ENCODE measurements at regions not wholly inside any gene's neighbourhood (a gene's known extent, or its start where the extent isn't known, plus 50 kb on each side); places are given as distances from the start of the nearest gene placed in this dataset.
"Not testable (repeated sequence)": the region's sequence is repeated elsewhere in the genome, so short reads cannot be mapped to it uniquely, and the experiment has no call there.

GRCh38 chr3:110006913-110007312, 669.6 kb upstream of the DPPA4 start:
- Histone ChIP-seq H3K4me2 (no peak overlapping the region), H3K36me3 (no peaks in the 10 kb centered on the region), H3K4me1 (no peaks in the 10 kb centered on the region), H3K27me3 (no peaks in the 10 kb centered on the region), H4K20me1 (no peaks in the 10 kb centered on the region), H3K9ac (no peak overlapping the region), H3K9me3 (replicated peaks in 1 of 11) (no peaks in the 10 kb centered on the region; a peak in 1 of 22 replicates), H3K27ac (no peak overlapping the region), H3K4me3 (no peak overlapping the region)
- no peak for TF ChIP-seq Cebpa-rat (IDR thresholded peaks at IDR 0.05)

GRCh38 chr3:110015231-110015963, 678.1 kb upstream of the DPPA4 start:
- no peak overlapping the region for H3K4me2 ChIP-seq

GRCh38 chr3:110016235-110016815, 679.0 kb upstream of the DPPA4 start:
- Histone ChIP-seq H3K36me3 (no peaks in the 10 kb centered on the region), H3K27ac (no peak overlapping the region), H3K9ac (no peak overlapping the region), H3K4me1 (no peaks in the 10 kb centered on the region), H3K9me3 (replicated peaks in 1 of 11) (no peaks in the 10 kb centered on the region), H3K27me3 (no peaks in the 10 kb centered on the region), H4K20me1 (no peaks in the 10 kb centered on the region), H3K4me2 (no peak overlapping the region), H3K4me3 (no peak overlapping the region)
- TF ChIP-seq Cebpa-rat (IDR thresholded peaks at IDR 0.05): no peak

More at GRCh38 chr3:110015231-110015963, 678.1 kb upstream of the DPPA4 start:
- Histone ChIP-seq H3K9ac (no peak overlapping the region), H3K4me1 (no peaks in the 10 kb centered on the region), H3K36me3 (no peaks in the 10 kb centered on the region), H3K9me3 (replicated peaks in 1 of 11) (no peaks in the 10 kb centered on the region), H3K27ac (no peak overlapping the region), H3K4me3 (no peak overlapping the region), H4K20me1 (no peaks in the 10 kb centered on the region), H3K27me3 (no peaks in the 10 kb centered on the region)
- no peak for TF ChIP-seq Cebpa-rat (IDR thresholded peaks at IDR 0.05)

GRCh38 chr3:110017304-110017703, 680.0 kb upstream of the DPPA4 start:
- H3K27ac ChIP-seq: no peak overlapping the region
- no peaks in the 10 kb centered on the region for H3K9me3 ChIP-seq (replicated peaks in 1 of 11)
- H3K4me2 ChIP-seq: no peak overlapping the region
- no peak overlapping the region for H3K9ac ChIP-seq
- H3K4me1 ChIP-seq: no peaks in the 10 kb centered on the region
- TF ChIP-seq Cebpa-rat (IDR thresholded peaks at IDR 0.05): no peak
- no peaks in the 10 kb centered on the region for H3K27me3 ChIP-seq
- H3K36me3 ChIP-seq: no peaks in the 10 kb centered on the region
- no peaks in the 10 kb centered on the region for H4K20me1 ChIP-seq
- H3K4me3 ChIP-seq: no peak overlapping the region

GRCh38 chr3:110021659-110022058, 684.3 kb upstream of the DPPA4 start:
- no peak overlapping the region for H3K4me2 ChIP-seq

GRCh38 chr3:110023022-110023421, 685.7 kb upstream of the DPPA4 start:
- H3K27me3 ChIP-seq; H3K27ac ChIP-seq; H3K36me3 ChIP-seq; H3K4me2 ChIP-seq; H3K9ac ChIP-seq; H3K4me1 ChIP-seq; H3K4me3 ChIP-seq; H3K9me3 ChIP-seq (replicated peaks in 1 of 11); H4K20me1 ChIP-seq: not testable (repeated sequence)

More at GRCh38 chr3:110021659-110022058, 684.3 kb upstream of the DPPA4 start:
- Histone ChIP-seq H3K9me3 (replicated peaks in 1 of 11) (peaks cover 0 to 10% (median 0%) of the 10 kb centered on the region in 11 experiments; a peak in 1 of 22 replicates), H3K4me3 (no peak overlapping the region), H3K36me3 (no peaks in the 10 kb centered on the region), H4K20me1 (no peaks in the 10 kb centered on the region), H3K27me3 (no peaks in the 10 kb centered on the region), H3K27ac (no peak overlapping the region), H3K4me1 (no peaks in the 10 kb centered on the region), H3K9ac (no peak overlapping the region)
- no peak for TF ChIP-seq Cebpa-rat (IDR thresholded peaks at IDR 0.05)

GRCh38 chr3:110026421-110026820, 689.1 kb upstream of the DPPA4 start:
- Histone ChIP-seq H4K20me1 (no peaks in the 10 kb centered on the region), H3K27me3 (no peaks in the 10 kb centered on the region), H3K4me2 (no peak overlapping the region), H3K9ac (no peak overlapping the region), H3K4me1 (no peaks in the 10 kb centered on the region), H3K4me3 (no peak overlapping the region), H3K9me3 (replicated peaks in 1 of 11) (peaks cover 0 to 10% (median 0%) of the 10 kb centered on the region in 11 experiments; a peak in 1 of 22 replicates), H3K36me3 (no peaks in the 10 kb centered on the region), H3K27ac (no peak overlapping the region)
- TF ChIP-seq Cebpa-rat (IDR thresholded peaks at IDR 0.05): no peak

- no peak for TF ChIP-seq Cebpa-rat (IDR thresholded peaks at IDR 0.05)
- Histone ChIP-seq H3K27me3 (no peaks in the 10 kb centered on the region), H3K9me3 (replicated peaks in 1 of 11) (peaks cover 0 to 10% (median 0%) of the 10 kb centered on the region in 11 experiments; a peak in 1 of 22 replicates), H3K4me3 (no peak overlapping the region), H3K4me1 (no peaks in the 10 kb centered on the region), H4K20me1 (no peaks in the 10 kb centered on the region), H3K9ac (no peak overlapping the region), H3K27ac (no peak overlapping the region), H3K4me2 (no peak overlapping the region; a peak in 1 of 22 replicates), H3K36me3 (no peaks in the 10 kb centered on the region)
These were observed 690.2 kb upstream of the DPPA4 start for GRCh38 chr3:110027446-110028080.

GRCh38 chr3:110031975-110032374, 694.6 kb upstream of the DPPA4 start:
- Histone ChIP-seq H3K27me3 (no peaks in the 10 kb centered on the region), H3K9ac (no peak overlapping the region), H3K36me3 (no peaks in the 10 kb centered on the region), H3K9me3 (replicated peaks in 1 of 11) (no peaks in the 10 kb centered on the region), H3K4me1 (no peaks in the 10 kb centered on the region), H3K4me2 (no peak overlapping the region), H3K27ac (no peak overlapping the region), H4K20me1 (no peaks in the 10 kb centered on the region), H3K4me3 (no peak overlapping the region)
- TF ChIP-seq Cebpa-rat (IDR thresholded peaks at IDR 0.05): no peak

- no peak for TF ChIP-seq Cebpa-rat (IDR thresholded peaks at IDR 0.05)
- H3K27ac ChIP-seq: no peak overlapping the region
These were observed 722.1 kb upstream of the DPPA4 start for GRCh38 chr3:110059431-110059830.

More at GRCh38 chr3:110059431-110059830, 722.1 kb upstream of the DPPA4 start:
- H3K9me3 ChIP-seq (replicated peaks in 1 of 11): no peaks in the 10 kb centered on the region
- H4K20me1 ChIP-seq: no peaks in the 10 kb centered on the region
- H3K4me3 ChIP-seq: no peak overlapping the region
- H3K4me1 ChIP-seq: no peaks in the 10 kb centered on the region
- no peaks in the 10 kb centered on the region for H3K27me3 ChIP-seq
- no peak overlapping the region for H3K4me2 ChIP-seq
- H3K36me3 ChIP-seq: no peaks in the 10 kb centered on the region
- H3K9ac ChIP-seq: no peak overlapping the region
